Activated naive CD4-positive, alpha-beta T cell treated with anti-CD3 and anti-CD28 coated beads, Interleukin-2, amount 10 ng/mL, durations not matched to agents 7 days and 5 days (primary cell): ENCODE measurements at regions not wholly inside any gene's neighbourhood (a gene's known extent, or its start where the extent isn't known, plus 50 kb on each side); places are given as distances from the start of the nearest gene placed in this dataset.
"Not testable (repeated sequence)": the region's sequence is repeated elsewhere in the genome, so short reads cannot be mapped to it uniquely, and the experiment has no call there.

Experiments used
- CTCF ChIA-PET: fragments of 350-600 bp; sonication (Branson Sonifier 250); formaldehyde crosslinking; loops from one replicate; lab custom pipeline; 2021; ENCODE audit warnings: antibody characterized with exemption; lab: Charles Lee
- DNase-seq: peaks from one replicate; pipeline ENCODE4 v3.0.0-alpha.2; 2020
- H3K27ac Mint-ChIP-seq: one replicate; pipeline ENCODE4 v1.8.0; 2021; ENCODE audit warnings: mild to moderate bottlenecking, moderate library complexity, mixed read lengths
- H3K27me3 Mint-ChIP-seq: one replicate; pipeline ENCODE4 v1.8.0; 2021; ENCODE audit warnings: mild to moderate bottlenecking, mixed read lengths
- H3K36me3 Mint-ChIP-seq: one replicate; pipeline ENCODE4 v1.8.0; 2021; ENCODE audit warnings: mixed read lengths
- H3K4me1 Mint-ChIP-seq: one replicate; pipeline ENCODE4 v1.8.0; 2021; ENCODE audit warnings: mixed read lengths
- H3K4me3 Mint-ChIP-seq: one replicate; pipeline ENCODE4 v1.8.0; 2021; ENCODE audit warnings: mild to moderate bottlenecking, moderate library complexity, mixed read lengths
- H3K9me3 Mint-ChIP-seq: one replicate; pipeline ENCODE4 v1.8.0; 2021; ENCODE audit warnings: mixed read lengths

GRCh38 chr10:131363416-131363815 is 51.9 kb upstream of the TCERG1L start:
- Mint-ChIP-seq H3K27ac (no peak overlapping the region), H3K4me3 (no peak overlapping the region), H3K4me1 (no peaks in the 10 kb centered on the region), H3K27me3 (no peaks in the 10 kb centered on the region), H3K9me3 (peaks cover 8% of the 10 kb centered on the region), H3K36me3 (no peaks in the 10 kb centered on the region)
- CTCF ChIA-PET = no interaction called here
- no peak for DNase-seq

GRCh38 chr10:131371571-131371970 is 60.0 kb upstream of the TCERG1L start:
- Mint-ChIP-seq H3K4me1 (no peaks in the 10 kb centered on the region), H3K9me3 (peaks cover 11% of the 10 kb centered on the region), H3K4me3 (no peak overlapping the region), H3K36me3 (no peaks in the 10 kb centered on the region), H3K27me3 (no peaks in the 10 kb centered on the region), H3K27ac (no peak overlapping the region)
- CTCF ChIA-PET = no interaction called here
- DNase-seq = no peak

- no peaks in the 10 kb centered on the region for H3K36me3 Mint-ChIP-seq
- no peak for DNase-seq
- H3K9me3 Mint-ChIP-seq = peaks cover 2% of the 10 kb centered on the region
- H3K4me1 Mint-ChIP-seq = no peaks in the 10 kb centered on the region
- no peaks in the 10 kb centered on the region for H3K27me3 Mint-ChIP-seq
- CTCF ChIA-PET = no interaction called here
- no peak overlapping the region for H3K27ac Mint-ChIP-seq
- H3K4me3 Mint-ChIP-seq = no peak overlapping the region
Measured at GRCh38 chr10:131381576-131381975, 70.1 kb upstream of the TCERG1L start.

GRCh38 chr10:131385161-131385872 is 73.8 kb upstream of the TCERG1L start:
- CTCF ChIA-PET = not testable (repeated sequence)

GRCh38 chr10:131387018-131387529 is 75.6 kb upstream of the TCERG1L start:
- no peaks in the 10 kb centered on the region for H3K36me3 Mint-ChIP-seq
- H3K4me1 Mint-ChIP-seq = no peaks in the 10 kb centered on the region
- H3K27ac Mint-ChIP-seq = no peak overlapping the region
- DNase-seq = no peak
- H3K4me3 Mint-ChIP-seq = no peak overlapping the region
- H3K9me3 Mint-ChIP-seq = peaks cover 2% of the 10 kb centered on the region
- no peaks in the 10 kb centered on the region for H3K27me3 Mint-ChIP-seq
- CTCF ChIA-PET = no interaction called here

More at GRCh38 chr10:131385161-131385872, 73.8 kb upstream of the TCERG1L start:
- H3K4me3 Mint-ChIP-seq, H3K9me3 Mint-ChIP-seq, H3K36me3 Mint-ChIP-seq, H3K27me3 Mint-ChIP-seq, H3K4me1 Mint-ChIP-seq, DNase-seq, H3K27ac Mint-ChIP-seq: not testable (repeated sequence)

GRCh38 chr10:131391936-131392335 is 80.4 kb upstream of the TCERG1L start:
- H3K27ac Mint-ChIP-seq = no peak overlapping the region
- CTCF ChIA-PET = no interaction called here
- H3K9me3 Mint-ChIP-seq = no peaks in the 10 kb centered on the region
- DNase-seq = no peak
- H3K4me3 Mint-ChIP-seq = no peak overlapping the region
- H3K27me3 Mint-ChIP-seq = no peaks in the 10 kb centered on the region
- no peaks in the 10 kb centered on the region for H3K4me1 Mint-ChIP-seq
- H3K36me3 Mint-ChIP-seq = no peaks in the 10 kb centered on the region

GRCh38 chr10:131396121-131397050 is 84.9 kb upstream of the TCERG1L start:
- no peaks in the 10 kb centered on the region for H3K9me3 Mint-ChIP-seq
- no peaks in the 10 kb centered on the region for H3K27me3 Mint-ChIP-seq
- DNase-seq = no peak
- no peaks in the 10 kb centered on the region for H3K36me3 Mint-ChIP-seq
- no peak overlapping the region for H3K27ac Mint-ChIP-seq
- H3K4me3 Mint-ChIP-seq = no peak overlapping the region
- no peaks in the 10 kb centered on the region for H3K4me1 Mint-ChIP-seq
- CTCF ChIA-PET = no interaction called here

- CTCF ChIA-PET = no interaction called here
- H3K4me1 Mint-ChIP-seq = no peaks in the 10 kb centered on the region
- no peak overlapping the region for H3K27ac Mint-ChIP-seq
- H3K9me3 Mint-ChIP-seq = no peaks in the 10 kb centered on the region
- H3K4me3 Mint-ChIP-seq = no peak overlapping the region
- H3K27me3 Mint-ChIP-seq = no peaks in the 10 kb centered on the region
- H3K36me3 Mint-ChIP-seq = no peaks in the 10 kb centered on the region
- DNase-seq = no peak
Measured at GRCh38 chr10:131398166-131398565, 86.6 kb upstream of the TCERG1L start.

GRCh38 chr10:131399981-131400380 is 88.5 kb upstream of the TCERG1L start:
- H3K36me3 Mint-ChIP-seq = no peaks in the 10 kb centered on the region
- DNase-seq = no peak
- H3K27me3 Mint-ChIP-seq = no peaks in the 10 kb centered on the region
- H3K4me3 Mint-ChIP-seq = no peak overlapping the region
- no peaks in the 10 kb centered on the region for H3K4me1 Mint-ChIP-seq
- no peaks in the 10 kb centered on the region for H3K9me3 Mint-ChIP-seq
- CTCF ChIA-PET = no interaction called here
- H3K27ac Mint-ChIP-seq = no peak overlapping the region

- Mint-ChIP-seq H3K27ac (no peak overlapping the region), H3K4me3 (no peak overlapping the region), H3K9me3 (no peaks in the 10 kb centered on the region), H3K36me3 (no peaks in the 10 kb centered on the region), H3K27me3 (no peaks in the 10 kb centered on the region), H3K4me1 (no peaks in the 10 kb centered on the region)
- CTCF ChIA-PET = no interaction called here
- no peak for DNase-seq
Measured at GRCh38 chr10:131400513-131400912, 89.0 kb upstream of the TCERG1L start.

- H3K9me3 Mint-ChIP-seq = no peaks in the 10 kb centered on the region
- CTCF ChIA-PET = no interaction called here
- DNase-seq = no peak
- H3K4me1 Mint-ChIP-seq = no peaks in the 10 kb centered on the region
- no peaks in the 10 kb centered on the region for H3K36me3 Mint-ChIP-seq
- H3K4me3 Mint-ChIP-seq = no peak overlapping the region
- no peaks in the 10 kb centered on the region for H3K27me3 Mint-ChIP-seq
- H3K27ac Mint-ChIP-seq = no peak overlapping the region
Measured at GRCh38 chr10:131402771-131403650, 91.5 kb upstream of the TCERG1L start.

GRCh38 chr10:131403936-131404335 is 92.4 kb upstream of the TCERG1L start:
- CTCF ChIA-PET = no interaction called here
- Mint-ChIP-seq H3K9me3 (no peaks in the 10 kb centered on the region), H3K4me1 (no peaks in the 10 kb centered on the region), H3K27ac (no peak overlapping the region), H3K27me3 (no peaks in the 10 kb centered on the region), H3K4me3 (no peak overlapping the region), H3K36me3 (no peaks in the 10 kb centered on the region)
- no peak for DNase-seq

- no peak overlapping the region for H3K27ac Mint-ChIP-seq
- H3K27me3 Mint-ChIP-seq = no peaks in the 10 kb centered on the region
Measured at GRCh38 chr10:131404886-131405285, 93.4 kb upstream of the TCERG1L start.

More at GRCh38 chr10:131404886-131405285, 93.4 kb upstream of the TCERG1L start:
- CTCF ChIA-PET = no interaction called here
- Mint-ChIP-seq H3K4me3 (no peak overlapping the region), H3K36me3 (no peaks in the 10 kb centered on the region), H3K9me3 (no peaks in the 10 kb centered on the region), H3K4me1 (no peaks in the 10 kb centered on the region)
- DNase-seq = no peak
